ENCODE measurements at regions not wholly inside any gene's neighbourhood (a gene's known extent, or its start where the extent isn't known, plus 50 kb on each side); places are given as distances from the start of the nearest gene placed in this dataset.

- no peak for DNase-seq (ENCODE audit: low spot score)
- no peaks in the 10 kb centered on the region for H3K9me3 ChIP-seq (ENCODE audit: low read length)
Measured at GRCh38 chr13:54705738-54706137, 1677.1 kb downstream of the OLFM4 start.

GRCh38 chr13:54706336-54706735, 1677.7 kb downstream of the OLFM4 start:
- no peak for DNase-seq (ENCODE audit: low spot score)
- Histone ChIP-seq H3K9me3 (ENCODE audit: low read length) (no peaks in the 10 kb centered on the region), H3K4me1 (ENCODE audit: insufficient read depth, low read length, poor library complexity, severe bottlenecking) (no peaks in the 10 kb centered on the region), H3K4me2 (ENCODE audit: low read length) (no peak overlapping the region), H2AFZ (ENCODE audit: low read length) (no peak overlapping the region), H3K9me2 (ENCODE audit: insufficient read depth, low read length) (no peaks in the 10 kb centered on the region), H4K20me1 (ENCODE audit: insufficient read depth, low read length) (no peaks in the 10 kb centered on the region), H3K4me3 (ENCODE audit: low read depth, low read length, poor library complexity, severe bottlenecking) (no peak overlapping the region), H3K27ac (ENCODE audit: low read depth, low read length, poor library complexity, severe bottlenecking) (no peak overlapping the region), H3K36me3 (ENCODE audit: insufficient read depth, low read length) (no peaks in the 10 kb centered on the region), H3K79me2 (ENCODE audit: insufficient read depth, low read depth, low read length) (no peaks in the 10 kb centered on the region)
- TF ChIP-seq CTCF (conservative IDR thresholded peaks at IDR 0.05; ENCODE audit: low read length) = no peak
- TF ChIP-seq EZH2phosphoT487 (IDR thresholded peaks at IDR 0.05; ENCODE audit: borderline replicate concordance, low read depth, low read length) = no peak
- no TSS peak for BruUV-seq (replicated peaks)
- POLR2A ChIA-PET = no interaction called here
- CTCF ChIA-PET (ENCODE audit: unreplicated experiment) = no interaction called here
- intact Hi-C loops (cut with micrococcal nuclease; ENCODE audit: unreplicated experiment) = no loop called here

More at GRCh38 chr13:54705738-54706137, 1677.1 kb downstream of the OLFM4 start:
- Histone ChIP-seq H3K4me3 (ENCODE audit: low read depth, low read length, poor library complexity, severe bottlenecking) (no peak overlapping the region), H3K36me3 (ENCODE audit: insufficient read depth, low read length) (no peaks in the 10 kb centered on the region), H2AFZ (ENCODE audit: low read length) (no peak overlapping the region), H4K20me1 (ENCODE audit: insufficient read depth, low read length) (no peaks in the 10 kb centered on the region), H3K79me2 (ENCODE audit: insufficient read depth, low read depth, low read length) (no peaks in the 10 kb centered on the region), H3K4me1 (ENCODE audit: insufficient read depth, low read length, poor library complexity, severe bottlenecking) (no peaks in the 10 kb centered on the region), H3K9me2 (ENCODE audit: insufficient read depth, low read length) (no peaks in the 10 kb centered on the region), H3K27ac (ENCODE audit: low read depth, low read length, poor library complexity, severe bottlenecking) (no peak overlapping the region), H3K4me2 (ENCODE audit: low read length) (no peak overlapping the region)
- no TSS peak for BruUV-seq (replicated peaks)
- ChIA-PET POLR2A (no interaction called here), CTCF (ENCODE audit: unreplicated experiment) (no interaction called here)
- TF ChIP-seq CTCF (conservative IDR thresholded peaks at IDR 0.05; ENCODE audit: low read length) (no peak), EZH2phosphoT487 (IDR thresholded peaks at IDR 0.05; ENCODE audit: borderline replicate concordance, low read depth, low read length) (no peak)
- intact Hi-C loops (cut with micrococcal nuclease; ENCODE audit: unreplicated experiment) = no loop called here

- Histone ChIP-seq H2AFZ (ENCODE audit: low read length) (no peak overlapping the region), H3K4me2 (ENCODE audit: low read length) (no peak overlapping the region), H3K27ac (ENCODE audit: low read depth, low read length, poor library complexity, severe bottlenecking) (no peak overlapping the region), H4K20me1 (ENCODE audit: insufficient read depth, low read length) (no peaks in the 10 kb centered on the region), H3K9me3 (ENCODE audit: low read length) (no peaks in the 10 kb centered on the region), H3K9me2 (ENCODE audit: insufficient read depth, low read length) (no peaks in the 10 kb centered on the region), H3K4me1 (ENCODE audit: insufficient read depth, low read length, poor library complexity, severe bottlenecking) (no peaks in the 10 kb centered on the region), H3K79me2 (ENCODE audit: insufficient read depth, low read depth, low read length) (no peaks in the 10 kb centered on the region), H3K36me3 (ENCODE audit: insufficient read depth, low read length) (no peaks in the 10 kb centered on the region), H3K4me3 (ENCODE audit: low read depth, low read length, poor library complexity, severe bottlenecking) (no peak overlapping the region)
- intact Hi-C loops (cut with micrococcal nuclease; ENCODE audit: unreplicated experiment) = no loop called here
- TF ChIP-seq CTCF (conservative IDR thresholded peaks at IDR 0.05; ENCODE audit: low read length) = no peak
- TF ChIP-seq EZH2phosphoT487 (IDR thresholded peaks at IDR 0.05; ENCODE audit: borderline replicate concordance, low read depth, low read length) = no peak
- POLR2A ChIA-PET = no interaction called here
- DNase-seq (ENCODE audit: low spot score) = no peak
- CTCF ChIA-PET (ENCODE audit: unreplicated experiment) = no interaction called here
- no TSS peak for BruUV-seq (replicated peaks)
Measured at GRCh38 chr13:54709546-54709945, 1680.9 kb downstream of the OLFM4 start.
